Tibial nerve (tissue), 4 donors: ENCODE measurements at regions not wholly inside any gene's neighbourhood (a gene's known extent, or its start where the extent isn't known, plus 50 kb on each side); places are given as distances from the start of the nearest gene placed in this dataset.

Source experiments
- DNase-seq, 2 donors: peaks; one replicate each; pipeline ENCODE4 v3.0.0-alpha.2; 2019; ENCODE audit warnings: low spot score in 2 of 2
- H3K27ac ChIP-seq, 4 donors: fragments of 200-600 bp; sonication (generic) in 3 of 4; one replicate each; pipeline ENCODE4 v1.5.1; 2017 to 2019; ENCODE audit warnings: mild to moderate bottlenecking in 1 of 4
- H3K27me3 ChIP-seq, 2 donors: fragments of 200-600 bp; sonication (generic) in 1 of 2; one replicate each; pipeline versions ENCODE4 v1.5.1 to v1.6.0; 2017 to 2019
- H3K36me3 ChIP-seq, 3 donors: fragments of 200-600 bp; sonication (generic); one replicate each; pipeline ENCODE4 v1.5.1; 2018 to 2019
- H3K4me1 ChIP-seq, 4 donors: fragments of 200-600 bp; sonication (generic) in 3 of 4; one replicate each; pipeline ENCODE4 v1.5.1; 2017 to 2019
- H3K4me3 ChIP-seq, 4 donors: fragments of 200-600 bp; sonication (generic) in 3 of 4; one replicate each; pipeline ENCODE4 v1.5.1; 2017 to 2019; ENCODE audit warnings: mild to moderate bottlenecking in 1 of 4, moderate library complexity in 1 of 4
- H3K9me3 ChIP-seq, 4 donors: fragments of 200-600 bp; sonication (generic) in 3 of 4; one replicate each; pipeline ENCODE4 v1.5.1; 2017 to 2019
- EP300 ChIP-seq, 2 donors: sonication (generic); formaldehyde crosslinking; IDR thresholded peaks; one replicate each; pipeline ENCODE4 v1.6.1; 2017; ENCODE audit warnings: antibody characterized with exemption in 2 of 2, mild to moderate bottlenecking in 1 of 2
- POLR2A ChIP-seq, 2 donors: fragments of 450-650 bp; IDR thresholded peaks; one replicate each; pipeline ENCODE4 v1.6.1; 2017; ENCODE audit warnings: antibody characterized with exemption in 2 of 2, mild to moderate bottlenecking in 2 of 2, moderate library complexity in 2 of 2
- WGBS, 2 donors: methylation state at CpG; one replicate each; pipeline ENCODE4 v1.1.5; 2018; 5-methylcytosine and 5-hydroxymethylcytosine counted together
- TF ChIP-seq, protein P1 (sequence below), 5 experiments: fragments of 200-600 bp in 3 of 5; fragments of 450-650 bp in 2 of 5; sonication (generic) in 3 of 5; IDR thresholded peaks; one replicate each; pipeline ENCODE4 v1.5.1; 2016 to 2019; ENCODE audit warnings: antibody characterized with exemption in 5 of 5, mild to moderate bottlenecking in 3 of 5, moderate library complexity in 2 of 5

DNA sequence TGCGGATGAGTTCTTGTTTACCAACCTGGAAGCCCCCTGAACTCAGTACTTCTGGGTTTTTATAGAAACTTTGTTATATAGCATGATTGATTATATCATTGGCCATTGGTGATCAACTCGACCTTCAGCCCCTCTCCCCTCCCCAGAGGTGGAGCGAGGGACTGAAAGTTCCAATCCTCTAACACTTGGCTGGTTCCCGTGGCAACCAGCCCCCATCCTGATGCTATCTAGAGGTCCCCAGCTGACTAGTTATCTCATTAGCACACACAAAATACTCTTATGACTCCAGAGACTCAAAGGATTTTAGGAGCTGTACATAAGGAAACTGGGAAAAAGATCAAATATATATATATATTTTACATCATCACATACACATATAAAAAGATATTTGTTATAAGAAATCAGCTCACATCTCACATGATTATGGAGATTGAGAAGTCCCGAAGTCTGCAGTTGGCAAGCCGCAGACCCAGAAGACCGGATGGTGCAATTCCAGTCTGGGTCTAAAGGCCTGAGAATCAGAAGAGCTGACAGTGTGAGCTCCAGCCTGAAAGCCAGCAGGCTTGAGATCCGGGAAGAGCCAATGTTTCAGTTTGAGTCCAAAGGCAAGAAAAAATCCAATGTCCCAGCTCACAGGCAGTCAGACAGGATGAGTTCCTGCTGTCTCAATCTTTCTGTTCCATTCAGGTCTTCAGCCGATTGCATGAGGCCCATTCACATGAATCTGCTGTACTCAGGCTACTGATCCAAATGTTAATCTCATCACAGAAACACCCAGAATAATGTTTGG, 179.3 kb upstream of the DTNBP1 start:
- Histone ChIP-seq H3K4me1 (peaks cover 0 to 17% (median 5%) of the 10 kb centered on the region in 4 donors), H3K36me3 (no peaks in the 10 kb centered on the region), H3K9me3 (no peaks in the 10 kb centered on the region), H3K27me3 (no peaks in the 10 kb centered on the region), H3K27ac (peak overlapping the region in 1 of 4 donors; percentile 29), H3K4me3 (no peak overlapping the region)
- TF ChIP-seq POLR2A (IDR thresholded peaks at IDR 0.05), result no peak
- no peak for TF ChIP-seq EP300 (IDR thresholded peaks at IDR 0.05)
- TF ChIP-seq, protein P1, sequence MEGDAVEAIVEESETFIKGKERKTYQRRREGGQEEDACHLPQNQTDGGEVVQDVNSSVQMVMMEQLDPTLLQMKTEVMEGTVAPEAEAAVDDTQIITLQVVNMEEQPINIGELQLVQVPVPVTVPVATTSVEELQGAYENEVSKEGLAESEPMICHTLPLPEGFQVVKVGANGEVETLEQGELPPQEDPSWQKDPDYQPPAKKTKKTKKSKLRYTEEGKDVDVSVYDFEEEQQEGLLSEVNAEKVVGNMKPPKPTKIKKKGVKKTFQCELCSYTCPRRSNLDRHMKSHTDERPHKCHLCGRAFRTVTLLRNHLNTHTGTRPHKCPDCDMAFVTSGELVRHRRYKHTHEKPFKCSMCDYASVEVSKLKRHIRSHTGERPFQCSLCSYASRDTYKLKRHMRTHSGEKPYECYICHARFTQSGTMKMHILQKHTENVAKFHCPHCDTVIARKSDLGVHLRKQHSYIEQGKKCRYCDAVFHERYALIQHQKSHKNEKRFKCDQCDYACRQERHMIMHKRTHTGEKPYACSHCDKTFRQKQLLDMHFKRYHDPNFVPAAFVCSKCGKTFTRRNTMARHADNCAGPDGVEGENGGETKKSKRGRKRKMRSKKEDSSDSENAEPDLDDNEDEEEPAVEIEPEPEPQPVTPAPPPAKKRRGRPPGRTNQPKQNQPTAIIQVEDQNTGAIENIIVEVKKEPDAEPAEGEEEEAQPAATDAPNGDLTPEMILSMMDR (IDR thresholded peaks at IDR 0.05), result no peak
- DNase-seq, result peak in 1 of 2 donors; percentile 16
- WGBS, 2 donors, result 79 to 82% methylated on average over 9 of the region's 9 CpGs

DNA sequence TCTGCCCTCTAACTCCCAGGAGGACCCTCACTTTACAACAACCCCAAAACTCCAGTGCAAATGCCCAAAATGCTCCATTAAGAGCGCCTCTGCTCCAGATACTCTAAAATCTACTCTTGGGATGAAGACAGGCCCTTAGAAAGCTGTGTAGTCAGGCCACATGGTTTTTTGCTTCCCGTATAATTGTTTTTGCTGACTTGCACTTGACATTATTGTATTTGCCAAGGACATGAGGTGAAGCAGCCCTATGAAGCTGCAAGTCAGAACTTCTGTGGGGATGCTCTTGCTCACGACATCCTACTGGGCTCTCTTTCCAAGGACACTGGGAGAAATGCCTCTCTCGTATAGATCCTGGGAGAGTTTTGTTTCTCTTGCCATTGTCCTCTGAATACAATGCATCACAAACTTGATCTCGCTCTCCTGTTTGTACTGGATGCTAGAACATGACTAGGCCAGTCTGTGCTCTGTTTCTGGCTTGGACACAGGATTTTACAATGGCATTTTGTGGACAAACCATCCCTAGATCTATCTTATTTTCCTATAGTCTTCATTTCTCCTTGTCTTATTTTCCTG, 177.2 kb upstream of the DTNBP1 start:
- H3K27me3 ChIP-seq, result no peaks in the 10 kb centered on the region
- H3K4me3 ChIP-seq, result no peak overlapping the region
- TF ChIP-seq, protein P1 (IDR thresholded peaks at IDR 0.05), result no peak
- no peak for TF ChIP-seq EP300 (IDR thresholded peaks at IDR 0.05)
- TF ChIP-seq POLR2A (IDR thresholded peaks at IDR 0.05), result no peak
- H3K27ac ChIP-seq, result no peak overlapping the region
- H3K36me3 ChIP-seq, result no peaks in the 10 kb centered on the region
- H3K4me1 ChIP-seq, result peaks cover 0 to 13% (median 5%) of the 10 kb centered on the region in 4 donors
- DNase-seq, result no peak
- no peaks in the 10 kb centered on the region for H3K9me3 ChIP-seq
- WGBS, 2 donors, result 82 to 86% methylated on average over 5 of the region's 5 CpGs

DNA sequence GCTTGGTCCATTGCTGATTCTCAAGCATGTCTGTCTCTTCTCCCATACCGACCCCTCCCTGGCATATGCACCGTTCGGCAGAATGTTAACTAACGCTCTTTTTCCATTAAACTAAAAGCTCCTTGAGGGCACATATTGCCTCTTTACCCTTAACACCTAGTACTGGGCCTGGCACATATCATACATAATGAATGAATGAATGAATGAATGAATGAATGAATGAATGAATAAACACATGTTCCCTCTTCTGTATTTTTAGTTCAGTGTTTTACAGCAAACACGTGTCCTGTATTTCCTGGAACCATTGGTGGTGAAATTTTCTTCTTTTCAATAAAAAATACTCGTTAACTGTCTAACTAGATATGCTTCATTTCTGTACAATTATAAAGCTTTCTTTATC, 174.4 kb upstream of the DTNBP1 start:
- Histone ChIP-seq H3K4me1 (no peaks in the 10 kb centered on the region), H3K9me3 (no peaks in the 10 kb centered on the region), H3K4me3 (no peak overlapping the region), H3K27me3 (no peaks in the 10 kb centered on the region), H3K36me3 (no peaks in the 10 kb centered on the region), H3K27ac (no peak overlapping the region)
- WGBS, 2 donors, result 94 to 95% methylated on average over 6 of the region's 6 CpGs
- TF ChIP-seq EP300 (IDR thresholded peaks at IDR 0.05) (no peak), POLR2A (IDR thresholded peaks at IDR 0.05) (no peak)
- TF ChIP-seq, protein P1 (IDR thresholded peaks at IDR 0.05), result no peak
- no peak for DNase-seq

DNA sequence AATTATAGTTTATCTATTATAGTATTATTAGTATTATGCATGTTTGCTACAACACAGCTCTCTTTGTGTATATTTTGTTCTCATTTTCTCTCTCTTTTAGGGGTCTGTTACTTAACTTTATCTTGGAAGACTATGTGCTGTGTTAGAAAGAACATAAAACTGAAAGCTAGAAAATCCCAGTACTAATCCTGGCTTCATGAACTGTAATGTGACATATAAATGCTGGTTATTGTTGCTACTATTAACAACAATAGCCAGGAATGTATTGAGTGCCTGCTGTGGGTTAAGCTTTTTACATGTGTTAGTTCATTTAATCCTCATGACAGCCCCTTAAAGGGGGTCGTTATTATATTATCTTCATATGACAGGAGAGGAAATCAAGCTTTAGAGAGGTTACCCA, 170.0 kb upstream of the DTNBP1 start:
- no peaks in the 10 kb centered on the region for H3K36me3 ChIP-seq
- H3K9me3 ChIP-seq, result no peaks in the 10 kb centered on the region
- no peak overlapping the region for H3K27ac ChIP-seq
- H3K4me3 ChIP-seq, result no peak overlapping the region
- no peak for TF ChIP-seq POLR2A (IDR thresholded peaks at IDR 0.05)
- TF ChIP-seq EP300 (IDR thresholded peaks at IDR 0.05), result no peak
- TF ChIP-seq, protein P1 (IDR thresholded peaks at IDR 0.05), result no peak
- no peaks in the 10 kb centered on the region for H3K4me1 ChIP-seq
- 61 to 86% methylated on average over 1 of the region's 1 CpG for WGBS, 2 donors
- DNase-seq, result no peak
- no peaks in the 10 kb centered on the region for H3K27me3 ChIP-seq

DNA sequence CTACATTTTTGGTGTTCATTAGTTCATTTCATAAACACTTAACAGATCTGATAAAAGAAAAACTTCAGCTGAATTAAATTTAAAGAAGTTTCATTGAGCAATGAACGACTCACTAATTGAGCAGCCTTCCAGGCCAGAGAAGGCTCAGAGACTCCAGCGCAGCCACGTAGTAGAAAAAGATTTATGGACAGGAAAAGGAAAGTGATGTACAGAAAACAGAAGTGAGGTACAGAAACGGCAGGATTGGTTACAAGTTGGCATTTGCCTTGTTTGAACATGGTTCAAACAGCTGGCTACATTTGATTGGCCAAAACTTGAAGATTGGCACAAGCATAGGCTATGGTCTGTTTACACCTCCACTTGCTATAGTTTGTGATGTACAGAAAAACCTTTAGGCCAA, 166.3 kb upstream of the DTNBP1 start:
- Histone ChIP-seq H3K36me3 (no peaks in the 10 kb centered on the region), H3K4me1 (no peaks in the 10 kb centered on the region), H3K9me3 (no peaks in the 10 kb centered on the region), H3K27ac (no peak overlapping the region), H3K4me3 (no peak overlapping the region), H3K27me3 (no peaks in the 10 kb centered on the region)
- TF ChIP-seq, protein P1 (IDR thresholded peaks at IDR 0.05), result no peak
- TF ChIP-seq POLR2A (IDR thresholded peaks at IDR 0.05), result no peak
- no peak for TF ChIP-seq EP300 (IDR thresholded peaks at IDR 0.05)
- WGBS, 2 donors, result 71 to 73% methylated on average over 4 of the region's 4 CpGs
- DNase-seq, result no peak
